Amniotic stem cell (primary cell): ENCODE measurements at regions not wholly inside any gene's neighbourhood (a gene's known extent, or its start where the extent isn't known, plus 50 kb on each side); places are given as distances from the start of the nearest gene placed in this dataset.

Source experiments
- DNase-seq: peaks from one replicate; lab custom pipeline; 2025; lab: John Stamatoyannopoulos, UW

- no peak for DNase-seq
These were observed 62.9 kb upstream of the AMZ2 start for GRCh38 chr17:68184816-68185436.

GRCh38 chr17:68185820-68186219 is 62.0 kb upstream of the AMZ2 start:
- DNase-seq = no peak

- no peak for DNase-seq
These were observed 57.3 kb upstream of the AMZ2 start for GRCh38 chr17:68190495-68190894.

- no peak for DNase-seq
These were observed 52.0 kb upstream of the AMZ2 start for GRCh38 chr17:68195667-68196393.

GRCh38 chr17:68196394-68197090 is 51.3 kb upstream of the AMZ2 start:
- no peak for DNase-seq

GRCh38 chr17:68197091-68197996 is 50.5 kb upstream of the AMZ2 start:
- DNase-seq = no peak

- DNase-seq = no peak
These were observed 49.6 kb upstream of the AMZ2 start for GRCh38 chr17:68197997-68198930.
